PC-3 (cell line): ENCODE measurements at regions not wholly inside any gene's neighbourhood (a gene's known extent, or its start where the extent isn't known, plus 50 kb on each side); places are given as distances from the start of the nearest gene placed in this dataset.

ENCODE experiments used
- ATAC-seq: fragments of 200-7000 bp; cut with Tn5 transposase; 2 replicates; pipeline ENCODE4 v1.9.1; 2020; ENCODE audit warnings: mild to moderate bottlenecking, moderate library complexity
- BruUV-seq: library from RNA; stranded (reverse); fragments of 400-500 nt; replicated peaks from 2 replicates; lab custom pipeline; 2021; lab: Mats Ljungman, UMichigan
- CTCF ChIA-PET: fragments of 300-600 bp; sonication (Branson Sonifier 250); formaldehyde crosslinking; loops from one replicate; lab custom pipeline; 2022; ENCODE audit warnings: antibody characterized with exemption; lab: Charles Lee
- POLR2A ChIA-PET: fragments of 300-600 bp; sonication (Branson Sonifier 250); formaldehyde crosslinking; loops from one replicate; lab custom pipeline; 2022; ENCODE audit warnings: antibody characterized with exemption; ENCODE audit not compliant: unreplicated experiment; lab: Charles Lee
- DNase-seq: peaks from one replicate; pipeline ENCODE4 v3.0.0-alpha.2; 2015
- H2AFZ ChIP-seq: fragments of 300-600 bp; sonication (generic); 2 replicates; pipeline ENCODE4 v1.6.0; 2016; ENCODE audit warnings: antibody characterized with exemption, low read length
- H3F3A ChIP-seq: fragments of 300-600 bp; sonication (generic); one replicate; pipeline ENCODE4 v1.6.0; 2017; ENCODE audit warnings: antibody characterized with exemption, low read length, control low read depth, mild to moderate bottlenecking; ENCODE audit not compliant: unreplicated experiment
- H3K27ac ChIP-seq: fragments of 300-600 bp; sonication (generic); 2 replicates; pipeline ENCODE4 v1.5.1; 2016; ENCODE audit warnings: mild to moderate bottlenecking, low read length
- H3K27me3 ChIP-seq: fragments of 300-600 bp; sonication (generic); 2 replicates; pipeline ENCODE4 v1.6.1; 2016; ENCODE audit warnings: low read length, mixed read lengths
- H3K36me3 ChIP-seq: fragments of 300-600 bp; sonication (generic); 2 replicates; pipeline ENCODE4 v1.6.1; 2016; ENCODE audit warnings: low read depth, mixed run types, low read length, mixed read lengths
- H3K4me1 ChIP-seq: fragments of 300-600 bp; sonication (generic); 2 replicates; pipeline ENCODE4 v1.5.1; 2016; ENCODE audit warnings: low read length; ENCODE audit not compliant: insufficient read depth
- H3K4me2 ChIP-seq: fragments of 300-600 bp; sonication (generic); 2 replicates; pipeline ENCODE4 v1.6.0; 2016; ENCODE audit warnings: low read length
- H3K4me3 ChIP-seq: fragments of 300-600 bp; sonication (generic); 2 replicates; pipeline ENCODE4 v1.5.1; 2016; ENCODE audit warnings: mild to moderate bottlenecking, low read length, mixed read lengths
- H3K79me2 ChIP-seq: fragments of 300-600 bp; sonication (generic); 2 replicates; pipeline ENCODE4 v1.6.1; 2017; ENCODE audit warnings: low read length, mixed read lengths
- H3K9ac ChIP-seq: fragments of 300-600 bp; sonication (generic); 2 replicates; pipeline ENCODE4 v1.6.0; 2016; ENCODE audit warnings: mild to moderate bottlenecking, low read length
- H3K9me2 ChIP-seq: fragments of 300-600 bp; sonication (generic); replicated peaks from 2 replicates; pipeline ENCODE4 v1.6.1; 2016; ENCODE audit warnings: mixed run types, low read length, mixed read lengths
- H3K9me3 ChIP-seq: fragments of 300-600 bp; sonication (generic); 2 replicates; pipeline ENCODE4 v1.6.1; 2016; ENCODE audit warnings: low read length, mixed read lengths
- H4K20me1 ChIP-seq: fragments of 300-600 bp; sonication (generic); 2 replicates; pipeline ENCODE4 v1.6.1; 2016; ENCODE audit warnings: low read length, mixed read lengths
- CTCF ChIP-seq: fragments of 300-600 bp; sonication (generic); conservative IDR thresholded peaks from 2 replicates; pipeline ENCODE4 v1.5.1; 2017; ENCODE audit warnings: antibody characterized with exemption, low read depth, mild to moderate bottlenecking, low read length
- EZH2 ChIP-seq: fragments of 300-600 bp; sonication (generic); IDR thresholded peaks from one replicate; pipeline ENCODE4 v1.6.1; 2017; ENCODE audit warnings: antibody characterized with exemption, mild to moderate bottlenecking, low read length; ENCODE audit not compliant: unreplicated experiment
- EZH2phosphoT487 ChIP-seq: fragments of 300-600 bp; sonication (generic); IDR thresholded peaks from 2 replicates; pipeline ENCODE4 v1.6.1; 2018; ENCODE audit warnings: mild to moderate bottlenecking, antibody characterized with exemption, low read length, borderline replicate concordance
- intact Hi-C: fragments of 100-400 bp; cut with micrococcal nuclease; formaldehyde crosslinking; loops from 2 replicates; pipeline ENCODE4 v1.9.0; 2023

- Histone ChIP-seq H3F3A (no peaks in the 10 kb centered on the region), H2AFZ (no peak overlapping the region), H4K20me1 (no peaks in the 10 kb centered on the region), H3K9ac (no peak overlapping the region), H3K4me2 (0 out of 2 replicates have a peak overlapping the region, but pooled peaks have one; percentile 2), H3K4me1 (peaks cover 14% of the 10 kb centered on the region), H3K36me3 (no peaks in the 10 kb centered on the region), H3K9me3 (no peaks in the 10 kb centered on the region), H3K4me3 (no peak overlapping the region), H3K27ac (0 out of 2 replicates have a peak overlapping the region, but pooled peaks have one; percentile 19), H3K79me2 (no peaks in the 10 kb centered on the region), H3K27me3 (no peaks in the 10 kb centered on the region), H3K9me2 (no peaks in the 10 kb centered on the region)
- DNase-seq (peak; percentile 81), ATAC-seq (peak; percentile 99)
- ChIA-PET POLR2A (no interaction called here), CTCF (no interaction called here)
- TF ChIP-seq EZH2 = no peak
- TF ChIP-seq EZH2phosphoT487 = no peak
- no peak for TF ChIP-seq CTCF
- BruUV-seq = no TSS peak
- intact Hi-C loops = no loop called here
Observed at GRCh38 chr3:144039661-144040060, 68.0 kb downstream of the DIPK2A start.

- no peaks in the 10 kb centered on the region for H3K36me3 ChIP-seq
- POLR2A ChIA-PET = no interaction called here
Observed at GRCh38 chr3:144041960-144042556, 70.4 kb downstream of the DIPK2A start.

More at GRCh38 chr3:144041960-144042556, 70.4 kb downstream of the DIPK2A start:
- no peak overlapping the region for H3K9ac ChIP-seq
- CTCF ChIA-PET = no interaction called here
- H3K4me3 ChIP-seq = no peak overlapping the region
- no peaks in the 10 kb centered on the region for H3K27me3 ChIP-seq
- TF ChIP-seq EZH2phosphoT487 (no peak), EZH2 (no peak), CTCF (no peak)
- H3K9me2 ChIP-seq = no peaks in the 10 kb centered on the region
- H4K20me1 ChIP-seq = no peaks in the 10 kb centered on the region
- H3K4me2 ChIP-seq = no peak overlapping the region
- intact Hi-C loops = no loop called here
- H3K4me1 ChIP-seq = peaks cover 14% of the 10 kb centered on the region
- no peaks in the 10 kb centered on the region for H3K9me3 ChIP-seq
- BruUV-seq = no TSS peak
- ATAC-seq (no peak), DNase-seq (no peak)
- no peaks in the 10 kb centered on the region for H3F3A ChIP-seq
- no peak overlapping the region for H3K27ac ChIP-seq
- no peaks in the 10 kb centered on the region for H3K79me2 ChIP-seq
- no peak overlapping the region for H2AFZ ChIP-seq
